IPS DF 6.9 (cell line): ENCODE measurements at regions not wholly inside any gene's neighbourhood (a gene's known extent, or its start where the extent isn't known, plus 50 kb on each side); places are given as distances from the start of the nearest gene placed in this dataset.

ENCODE experiments used
- DNase-seq: peaks from one replicate; pipeline ENCODE4 v3.0.0-alpha.2; 2013; ENCODE audit warnings: low read depth, low spot score
- H3K27ac ChIP-seq: one replicate; pipeline ENCODE4 v1.5.1; 2013; ENCODE audit warnings: low read length, control low read depth
- H3K27me3 ChIP-seq: 2 replicates; pipeline ENCODE4 v1.6.1; 2013; ENCODE audit warnings: mild to moderate bottlenecking, low read length; ENCODE audit not compliant: control insufficient read depth, insufficient read depth
- H3K36me3 ChIP-seq: 2 replicates; pipeline ENCODE4 v1.6.1; 2013; ENCODE audit warnings: low read length; ENCODE audit not compliant: control insufficient read depth, insufficient read depth
- H3K4me1 ChIP-seq: 2 replicates; pipeline ENCODE4 v1.6.1; 2013; ENCODE audit warnings: low read length; ENCODE audit not compliant: control insufficient read depth, insufficient read depth
- H3K4me3 ChIP-seq: 2 replicates; pipeline ENCODE4 v1.5.1; 2013; ENCODE audit warnings: mild to moderate bottlenecking, low read length
- H3K9me3 ChIP-seq: 2 replicates; pipeline ENCODE4 v1.6.1; 2013; ENCODE audit warnings: low read length, inconsistent platforms; ENCODE audit not compliant: control insufficient read depth, insufficient read depth
- WGBS: extraction: QIAGEN DNeasy Blood & Tissue Kit; methylation state at CpG from one replicate; pipeline ENCODE4 v1.1.7; 2013; ENCODE audit warnings: mixed read lengths, missing lambda C conversion rate; ENCODE audit not compliant: insufficient read length, insufficient coverage; 5-methylcytosine and 5-hydroxymethylcytosine counted together

- Histone ChIP-seq H3K9me3 (no peaks in the 10 kb centered on the region), H3K27me3 (no peaks in the 10 kb centered on the region), H3K4me1 (no peaks in the 10 kb centered on the region; the same call in 1 of the 2 replicates), H3K27ac (no peak overlapping the region), H3K36me3 (no peaks in the 10 kb centered on the region), H3K4me3 (no peak overlapping the region)
- WGBS = no CpG with 5 or more reads among the region's 2 CpGs
- DNase-seq = no peak
Observed at GRCh38 chr5:61632064-61632463, 300.0 kb downstream of the ZSWIM6 start.

- Histone ChIP-seq H3K9me3 (no peaks in the 10 kb centered on the region), H3K27ac (no peak overlapping the region), H3K27me3 (no peaks in the 10 kb centered on the region), H3K36me3 (no peaks in the 10 kb centered on the region), H3K4me1 (no peaks in the 10 kb centered on the region; the same call in 1 of the 2 replicates), H3K4me3 (no peak overlapping the region)
- no peak for DNase-seq
- WGBS = no CpG with 5 or more reads among the region's 3 CpGs
Observed at GRCh38 chr5:61635271-61635670, 303.2 kb downstream of the ZSWIM6 start.

- no peak overlapping the region for H3K27ac ChIP-seq
- H3K4me1 ChIP-seq = no peaks in the 10 kb centered on the region
- H3K27me3 ChIP-seq = no peaks in the 10 kb centered on the region
- no peak for DNase-seq
- no peaks in the 10 kb centered on the region for H3K36me3 ChIP-seq
- no peak overlapping the region for H3K4me3 ChIP-seq
- H3K9me3 ChIP-seq = no peaks in the 10 kb centered on the region
Observed at GRCh38 chr5:61637566-61637965, 305.5 kb downstream of the ZSWIM6 start.

- Histone ChIP-seq H3K27me3 (no peaks in the 10 kb centered on the region), H3K4me3 (no peak overlapping the region), H3K4me1 (no peaks in the 10 kb centered on the region), H3K36me3 (no peaks in the 10 kb centered on the region), H3K9me3 (no peaks in the 10 kb centered on the region), H3K27ac (no peak overlapping the region)
- no CpG with 5 or more reads among the region's 5 CpGs for WGBS
- DNase-seq = no peak
Observed at GRCh38 chr5:61638476-61638875, 306.4 kb downstream of the ZSWIM6 start.

GRCh38 chr5:61640179-61641021 lies 308.3 kb downstream of the ZSWIM6 start:
- DNase-seq = no peak
- Histone ChIP-seq H3K4me1 (no peaks in the 10 kb centered on the region), H3K27me3 (no peaks in the 10 kb centered on the region), H3K9me3 (no peaks in the 10 kb centered on the region), H3K36me3 (no peaks in the 10 kb centered on the region), H3K27ac (no peak overlapping the region), H3K4me3 (no peak overlapping the region)
- no CpG with 5 or more reads among the region's 7 CpGs for WGBS

- H3K27ac ChIP-seq = no peak overlapping the region
- no peak overlapping the region for H3K4me3 ChIP-seq
- no peaks in the 10 kb centered on the region for H3K36me3 ChIP-seq
- no peaks in the 10 kb centered on the region for H3K27me3 ChIP-seq
- no CpG with 5 or more reads among the region's 7 CpGs for WGBS
- no peaks in the 10 kb centered on the region for H3K4me1 ChIP-seq
- no peaks in the 10 kb centered on the region for H3K9me3 ChIP-seq
- no peak for DNase-seq
Observed at GRCh38 chr5:61641748-61642565, 309.9 kb downstream of the ZSWIM6 start.

GRCh38 chr5:61647672-61648071 lies 315.6 kb downstream of the ZSWIM6 start:
- no peaks in the 10 kb centered on the region for H3K27me3 ChIP-seq
- DNase-seq = no peak
- no peaks in the 10 kb centered on the region for H3K9me3 ChIP-seq
- no peak overlapping the region for H3K4me3 ChIP-seq
- no peaks in the 10 kb centered on the region for H3K4me1 ChIP-seq
- no peak overlapping the region for H3K27ac ChIP-seq
- no CpG with 5 or more reads among the region's 6 CpGs for WGBS
- H3K36me3 ChIP-seq = no peaks in the 10 kb centered on the region

- H3K27me3 ChIP-seq = no peaks in the 10 kb centered on the region
- H3K4me3 ChIP-seq = no peak overlapping the region
- H3K9me3 ChIP-seq = no peaks in the 10 kb centered on the region
- WGBS = no CpG with 5 or more reads among the region's 4 CpGs
- H3K36me3 ChIP-seq = no peaks in the 10 kb centered on the region
- H3K4me1 ChIP-seq = no peaks in the 10 kb centered on the region
- no peak for DNase-seq
- H3K27ac ChIP-seq = no peak overlapping the region
Observed at GRCh38 chr5:61649231-61649630, 317.2 kb downstream of the ZSWIM6 start.

GRCh38 chr5:61649971-61650370 lies 317.9 kb downstream of the ZSWIM6 start:
- DNase-seq = no peak
- no peaks in the 10 kb centered on the region for H3K4me1 ChIP-seq
- H3K27ac ChIP-seq = no peak overlapping the region
- no peak overlapping the region for H3K4me3 ChIP-seq
- H3K27me3 ChIP-seq = no peaks in the 10 kb centered on the region
- WGBS = no CpG with 5 or more reads among the region's 5 CpGs
- no peaks in the 10 kb centered on the region for H3K9me3 ChIP-seq
- no peaks in the 10 kb centered on the region for H3K36me3 ChIP-seq

- H3K36me3 ChIP-seq = no peaks in the 10 kb centered on the region
- H3K27ac ChIP-seq = no peak overlapping the region
- no peaks in the 10 kb centered on the region for H3K27me3 ChIP-seq
- H3K4me1 ChIP-seq = no peaks in the 10 kb centered on the region
- no peaks in the 10 kb centered on the region for H3K9me3 ChIP-seq
- no peak overlapping the region for H3K4me3 ChIP-seq
- no CpG with 5 or more reads among the region's 2 CpGs for WGBS
- DNase-seq = no peak
Observed at GRCh38 chr5:61650661-61651060, 318.6 kb downstream of the ZSWIM6 start.
